Stimulated activated CD4-positive, alpha-beta T cell treated with anti-CD3 and anti-CD28 coated beads, Interleukin-12 subunit alpha, Interleukin-12 subunit beta, amount 100 ng/mL, for 4 hours (primary cell): ENCODE measurements at regions not wholly inside any gene's neighbourhood (a gene's known extent, or its start where the extent isn't known, plus 50 kb on each side); places are given as distances from the start of the nearest gene placed in this dataset.
"Not testable (repeated sequence)": the region's sequence is repeated elsewhere in the genome, so short reads cannot be mapped to it uniquely, and the experiment has no call there.

Experiments used
- DNase-seq: peaks from one replicate; pipeline ENCODE4 v3.0.0-alpha.2; 2020

- no peak for DNase-seq
Measured at GRCh38 chr2:40584432-40584831, 132.5 kb upstream of the SLC8A1 start.

GRCh38 chr2:40591774-40592173 is 139.9 kb upstream of the SLC8A1 start:
- DNase-seq = no peak

- DNase-seq = no peak
Measured at GRCh38 chr2:40592218-40592617, 140.3 kb upstream of the SLC8A1 start.

- no peak for DNase-seq
Measured at GRCh38 chr2:40606862-40607261, 155.0 kb upstream of the SLC8A1 start.

- no peak for DNase-seq
Measured at GRCh38 chr2:40611196-40611595, 159.3 kb upstream of the SLC8A1 start.

- no peak for DNase-seq
Measured at GRCh38 chr2:40625849-40626248, 174.0 kb upstream of the SLC8A1 start.

GRCh38 chr2:40628556-40628955 is 176.7 kb upstream of the SLC8A1 start:
- no peak for DNase-seq

- DNase-seq = no peak
Measured at GRCh38 chr2:40629768-40630434, 178.0 kb upstream of the SLC8A1 start.

- DNase-seq = no peak
Measured at GRCh38 chr2:40639320-40639719, 187.4 kb upstream of the SLC8A1 start.

- DNase-seq = no peak
Measured at GRCh38 chr2:40642237-40642636, 190.3 kb upstream of the SLC8A1 start.

- DNase-seq = no peak
Measured at GRCh38 chr2:40642726-40643125, 190.8 kb upstream of the SLC8A1 start.

- no peak for DNase-seq
Measured at GRCh38 chr2:40646642-40647041, 194.8 kb upstream of the SLC8A1 start.

- no peak for DNase-seq
Measured at GRCh38 chr2:40652155-40652554, 200.3 kb upstream of the SLC8A1 start.

- no peak for DNase-seq
Measured at GRCh38 chr2:40653829-40654228, 201.9 kb upstream of the SLC8A1 start.

GRCh38 chr2:40654346-40654745 is 202.5 kb upstream of the SLC8A1 start:
- DNase-seq = no peak

GRCh38 chr2:40658941-40659340 is 207.1 kb upstream of the SLC8A1 start:
- DNase-seq = no peak

- DNase-seq = no peak
Measured at GRCh38 chr2:40665493-40666232, 213.8 kb upstream of the SLC8A1 start.

- no peak for DNase-seq
Measured at GRCh38 chr2:40666398-40666797, 214.5 kb upstream of the SLC8A1 start.

GRCh38 chr2:40668425-40668824 is 216.5 kb upstream of the SLC8A1 start:
- no peak for DNase-seq

GRCh38 chr2:40676134-40676790 is 224.4 kb upstream of the SLC8A1 start:
- DNase-seq = not testable (repeated sequence)

- no peak for DNase-seq
Measured at GRCh38 chr2:40680547-40680946, 228.7 kb upstream of the SLC8A1 start.

GRCh38 chr2:40690036-40690435 is 238.1 kb upstream of the SLC8A1 start:
- no peak for DNase-seq

GRCh38 chr2:40690525-40690924 is 238.6 kb upstream of the SLC8A1 start:
- DNase-seq = no peak
